GM18909 (cell line): ENCODE measurements at regions not wholly inside any gene's neighbourhood (a gene's known extent, or its start where the extent isn't known, plus 50 kb on each side); places are given as distances from the start of the nearest gene placed in this dataset.

Experiments
- ATAC-seq: cut with Tn5 transposase; IDR thresholded peaks from one replicate; pipeline ENCODE4 v1.9.1; 2021; ENCODE audit warnings: mild to moderate bottlenecking; ENCODE audit not compliant: unreplicated experiment, poor library complexity

DNA sequence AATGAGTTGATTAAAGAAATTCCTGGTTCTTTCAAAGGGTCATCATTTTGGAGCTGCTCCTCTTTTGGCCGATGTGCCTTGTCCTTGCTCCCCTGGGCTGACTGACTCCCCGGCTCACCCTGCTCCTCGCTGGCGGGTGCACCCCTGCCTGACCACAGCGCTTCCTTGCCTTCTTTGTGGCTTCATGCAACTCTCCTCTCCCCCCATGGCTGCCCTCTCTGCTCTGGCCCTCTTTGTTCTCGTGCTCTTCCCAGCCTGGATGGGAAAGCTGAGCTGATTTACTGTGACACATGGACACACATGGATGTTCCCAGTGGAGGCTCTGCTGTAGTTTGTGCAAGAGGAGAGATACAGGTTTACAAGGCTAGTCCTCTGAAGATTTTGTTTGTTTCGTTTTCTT is 234.6 kb downstream of the HAUS1 start:
- ATAC-seq, result peak; percentile 38

DNA sequence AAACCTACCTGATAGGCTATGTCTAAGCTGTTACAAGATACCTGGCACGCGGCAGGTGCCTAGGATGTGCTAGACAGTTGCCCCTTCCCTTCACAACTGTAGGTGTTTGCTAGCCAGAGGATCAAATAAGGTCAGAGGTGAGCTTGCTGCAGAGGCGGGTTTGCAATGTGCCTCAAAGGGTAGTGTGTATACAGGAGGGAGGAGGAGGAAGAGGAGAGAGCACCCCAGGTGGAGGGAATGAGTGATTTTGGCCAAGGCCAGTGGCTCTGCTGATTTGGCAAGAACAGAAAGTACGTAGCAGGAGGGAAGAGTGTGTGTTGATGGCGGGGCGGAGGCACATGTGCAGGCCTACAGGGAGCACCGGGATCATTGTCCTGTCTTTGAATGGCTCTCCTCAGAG is 236.5 kb downstream of the HAUS1 start:
- ATAC-seq, result no peak

DNA sequence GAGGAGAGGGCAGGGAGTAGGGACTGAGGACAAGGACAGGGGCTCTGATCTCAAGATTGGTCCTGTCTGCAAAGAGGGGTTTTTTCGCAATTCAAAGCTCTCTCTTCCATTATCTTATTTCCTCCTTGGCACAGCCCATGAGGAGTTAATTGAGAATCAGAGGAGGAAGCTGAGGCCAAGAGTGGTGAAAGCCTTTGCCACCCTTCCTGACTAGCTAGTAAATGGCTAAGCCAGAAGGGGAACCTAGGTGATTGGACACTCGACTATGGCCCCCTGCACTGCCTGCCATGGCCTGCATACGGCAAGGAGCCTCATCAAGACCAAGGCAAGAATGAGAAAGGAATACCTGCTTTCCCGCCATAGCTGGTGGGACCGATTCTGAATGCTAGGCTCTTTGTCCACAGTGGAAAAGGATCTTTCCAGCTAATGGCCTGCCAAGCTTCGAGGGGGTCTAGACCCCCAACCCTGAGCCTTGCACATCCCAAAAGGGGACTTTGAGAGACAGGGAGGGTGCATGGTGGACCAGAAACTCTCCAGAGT is 237.9 kb downstream of the HAUS1 start:
- ATAC-seq, result no peak

DNA sequence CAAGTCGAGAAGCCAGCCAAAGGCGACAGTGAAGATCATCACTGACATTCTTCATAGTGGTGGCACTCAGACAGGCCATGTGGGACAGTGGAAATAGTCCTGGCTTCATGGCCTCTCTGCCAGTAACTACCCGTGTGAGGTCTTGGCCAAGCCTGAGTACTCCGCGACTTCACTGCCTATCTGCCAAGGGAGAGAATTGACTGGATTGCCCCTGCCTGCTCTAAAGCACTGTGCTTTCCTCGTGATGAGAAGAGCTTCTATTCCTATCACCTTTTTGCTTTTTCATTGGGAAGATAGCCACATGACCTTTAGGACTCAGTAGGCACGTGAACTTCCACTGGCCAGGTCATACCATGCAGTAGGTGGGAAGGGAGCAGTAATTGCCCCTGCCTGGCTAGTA is 239.3 kb downstream of the HAUS1 start:
- no peak for ATAC-seq

DNA sequence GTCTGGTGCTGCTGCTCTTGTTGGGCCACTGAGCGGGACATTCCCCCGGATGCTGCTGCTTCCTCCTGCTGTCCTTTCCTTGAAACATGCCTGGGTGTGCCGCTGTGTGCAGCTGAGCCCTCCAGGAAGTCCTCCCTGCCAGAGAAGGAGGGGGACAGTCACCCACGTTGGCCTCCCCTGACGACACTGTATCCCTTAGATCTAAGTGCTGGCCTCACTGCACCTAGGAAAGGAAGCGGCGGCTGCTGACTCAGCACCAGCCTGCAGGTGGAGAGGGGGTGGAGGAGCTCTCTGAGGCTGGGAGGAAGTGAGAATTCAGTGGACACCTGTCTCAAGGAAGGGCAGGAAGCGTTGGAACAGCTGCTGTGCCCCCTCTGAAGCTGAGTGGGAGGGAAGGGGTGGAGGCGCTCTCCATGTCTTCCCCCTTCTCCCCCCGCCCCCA is 239.8 kb downstream of the HAUS1 start:
- peak; percentile 74 for ATAC-seq

DNA sequence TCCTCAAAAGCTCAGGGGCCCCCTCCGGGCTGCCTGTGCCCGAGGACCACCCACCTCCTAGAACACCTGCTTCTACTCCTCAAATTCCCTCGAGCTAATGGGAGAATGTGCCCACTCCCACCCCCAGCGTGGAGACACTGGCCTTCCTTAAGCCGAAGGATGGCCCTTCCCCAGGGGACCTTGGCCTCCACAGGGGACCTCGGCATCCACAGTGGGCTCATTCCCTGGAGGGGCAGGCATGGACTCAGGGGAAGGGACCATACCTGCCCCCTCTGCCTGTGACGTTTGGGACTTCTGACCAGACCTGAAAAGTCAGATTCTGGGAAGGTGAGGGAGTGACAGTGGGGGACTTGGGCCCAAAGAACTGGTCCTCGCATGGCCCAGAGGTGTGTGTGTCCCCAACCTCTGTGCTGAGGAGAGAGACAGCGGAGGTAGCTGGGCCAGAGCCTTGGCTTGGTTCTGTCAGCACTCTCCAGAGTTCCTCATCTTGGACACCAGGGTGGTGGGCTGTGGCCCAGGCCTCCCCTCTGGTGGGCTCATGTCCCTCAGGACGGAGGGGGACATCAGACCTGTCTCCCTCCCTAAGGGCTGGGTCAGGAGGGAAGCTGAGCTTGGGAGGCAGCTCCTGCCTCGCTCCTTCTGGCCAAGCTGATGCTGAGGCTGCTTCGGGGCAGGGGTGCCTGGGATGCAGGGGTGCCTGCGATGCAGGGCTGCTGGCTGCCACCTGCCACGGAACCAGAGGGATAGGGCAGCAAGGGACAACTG is 240.4 kb downstream of the HAUS1 start:
- ATAC-seq, result no peak

DNA sequence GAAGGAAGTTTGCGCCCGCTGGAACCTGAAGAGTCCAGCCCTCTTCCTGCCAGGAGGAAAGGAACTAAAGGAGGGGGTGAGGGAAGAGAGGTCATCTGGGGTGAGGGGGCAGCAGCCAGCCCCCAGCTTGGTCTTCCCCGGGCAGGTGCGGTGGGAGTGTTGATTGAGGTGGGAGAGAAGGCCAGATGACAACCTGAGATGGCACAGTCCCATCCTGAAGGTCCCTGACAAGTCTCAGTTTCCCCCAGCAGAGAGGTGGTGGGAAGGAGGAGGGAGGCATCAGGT is 240.9 kb downstream of the HAUS1 start:
- no peak for ATAC-seq

DNA sequence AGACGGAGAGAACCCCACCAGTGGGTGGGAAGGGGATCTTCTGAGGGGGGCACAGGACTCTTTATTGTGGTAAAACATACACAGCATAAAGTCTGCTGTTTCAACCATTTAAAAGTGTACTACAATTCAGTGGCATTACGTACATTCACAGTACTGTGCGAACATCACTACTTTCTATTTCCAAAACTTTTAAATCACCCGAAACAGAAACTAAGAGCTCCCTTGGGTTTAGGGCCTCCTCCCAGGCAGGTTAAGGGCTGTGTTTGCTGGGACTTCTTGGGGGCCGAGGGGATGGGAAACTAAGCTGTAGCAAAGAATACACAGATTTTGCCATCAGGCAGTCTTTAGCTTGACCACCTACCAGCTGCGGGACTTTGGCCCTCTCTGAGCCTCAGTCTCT is 242.0 kb downstream of the HAUS1 start:
- ATAC-seq, result no peak

DNA sequence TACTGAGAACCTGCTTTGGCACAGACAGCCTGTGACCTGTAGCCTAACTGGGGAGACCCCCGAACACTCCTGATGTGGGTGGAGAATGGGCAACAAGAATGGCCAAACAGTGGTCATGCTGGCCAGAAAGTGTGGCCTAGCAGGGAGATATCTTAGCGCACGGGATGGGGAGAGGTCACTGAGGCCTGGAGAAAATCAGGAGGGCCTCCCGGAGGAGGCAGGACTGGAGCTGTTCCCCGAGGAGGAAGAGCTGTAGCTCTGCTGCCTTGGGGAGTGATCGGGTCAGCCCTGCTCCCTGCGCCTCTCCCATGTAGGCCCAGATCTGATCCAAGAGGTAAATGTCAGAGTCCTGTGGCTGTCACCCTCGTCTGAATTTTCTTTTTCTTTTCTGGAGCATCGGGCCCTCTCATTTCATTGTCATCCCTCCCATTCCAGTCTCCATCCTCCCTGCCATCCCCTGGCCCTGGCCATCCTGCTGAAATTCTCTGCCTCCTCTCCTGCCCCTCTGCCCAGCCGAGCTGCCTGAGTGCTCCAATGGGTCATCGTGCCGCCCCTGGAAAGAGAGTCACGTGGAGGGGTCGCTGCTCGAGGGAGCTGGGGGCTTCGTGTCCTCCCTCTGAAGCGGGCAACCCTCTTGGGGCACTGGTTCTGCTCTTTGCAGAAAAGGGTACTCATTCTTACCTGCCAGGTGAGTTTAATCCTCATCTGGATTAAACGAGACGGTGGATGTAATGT is 242.9 kb downstream of the HAUS1 start:
- no peak for ATAC-seq

DNA sequence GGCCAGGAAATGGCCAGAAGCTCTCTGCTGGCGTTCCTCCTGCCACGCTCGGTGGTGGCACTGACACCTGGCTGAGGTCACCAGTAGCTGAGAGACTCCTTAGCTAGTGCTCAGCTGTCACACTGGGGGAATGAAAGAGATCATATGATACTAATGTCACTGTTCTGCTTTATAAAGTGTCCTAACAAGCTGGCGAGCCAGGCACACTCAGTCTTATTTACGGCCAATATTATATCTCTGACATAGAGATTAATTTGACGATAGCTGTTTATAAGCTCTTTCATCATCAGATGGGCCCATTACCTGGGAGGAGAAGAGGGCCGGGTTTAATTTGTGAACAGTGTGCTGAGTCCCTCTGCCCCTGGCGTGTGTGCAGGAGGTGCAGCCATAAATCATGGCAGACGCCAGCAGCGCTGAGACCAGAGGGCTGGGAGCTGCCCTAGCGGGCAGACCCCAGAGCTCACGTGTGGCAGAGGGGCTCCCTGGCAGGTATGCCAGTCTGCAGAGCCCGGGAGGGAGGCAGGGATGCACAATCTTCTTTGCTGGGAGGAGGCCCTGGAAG is 246.5 kb downstream of the HAUS1 start:
- ATAC-seq, result no peak

DNA sequence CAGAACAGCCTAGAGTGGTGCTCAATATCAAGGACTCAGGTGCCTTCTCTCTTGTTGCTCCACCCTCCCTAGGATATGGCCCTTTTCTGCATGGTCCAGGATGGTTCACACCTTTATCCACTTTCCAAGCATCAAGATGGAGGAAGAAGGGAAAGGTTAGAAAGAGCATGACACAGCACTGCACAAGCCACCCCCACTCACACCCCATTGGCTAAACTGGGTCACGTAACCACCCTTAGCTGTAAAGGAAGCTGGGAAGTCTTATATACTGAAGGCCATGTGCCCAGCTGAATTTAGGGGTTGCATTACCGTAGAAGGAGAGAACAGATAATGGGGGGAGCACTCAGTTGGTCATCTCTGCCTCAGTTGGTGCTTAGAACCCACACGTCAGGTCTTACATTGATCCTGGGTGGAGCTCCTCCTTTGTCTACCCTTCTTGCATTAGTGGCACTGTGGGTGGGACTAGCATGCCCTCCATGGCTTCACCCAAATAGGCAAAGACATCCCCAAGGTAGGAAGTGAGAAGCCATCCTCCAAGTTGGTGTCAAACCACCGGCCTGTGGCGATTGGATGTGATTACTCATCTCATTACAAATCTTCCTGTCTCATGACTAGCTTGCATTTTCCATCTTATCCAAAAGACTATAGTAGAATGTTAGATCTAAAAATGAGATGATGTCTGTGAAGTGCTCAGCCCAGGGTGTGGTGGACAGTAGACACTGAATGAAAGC is 248.5 kb downstream of the HAUS1 start:
- ATAC-seq, result no peak

DNA sequence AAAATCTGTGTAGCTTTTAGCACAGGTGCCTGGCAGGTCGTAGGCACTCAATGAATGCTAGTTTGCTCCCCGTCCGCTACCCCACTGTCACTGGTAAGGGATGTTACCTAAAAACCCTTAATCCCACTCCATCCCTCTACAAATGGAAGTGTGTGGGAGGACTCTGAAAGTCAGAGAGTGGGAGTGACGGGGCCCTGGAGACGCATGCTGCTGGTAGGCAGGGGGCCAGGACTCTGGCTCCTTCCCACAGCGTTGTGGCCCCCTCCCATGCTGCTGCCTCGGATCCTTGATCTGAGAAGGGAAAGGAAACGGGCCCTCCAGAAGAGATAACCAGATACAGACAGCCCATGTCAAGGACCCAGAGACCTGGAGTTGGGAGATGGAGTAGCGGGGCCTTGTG is 249.3 kb downstream of the HAUS1 start:
- ATAC-seq, result no peak

DNA sequence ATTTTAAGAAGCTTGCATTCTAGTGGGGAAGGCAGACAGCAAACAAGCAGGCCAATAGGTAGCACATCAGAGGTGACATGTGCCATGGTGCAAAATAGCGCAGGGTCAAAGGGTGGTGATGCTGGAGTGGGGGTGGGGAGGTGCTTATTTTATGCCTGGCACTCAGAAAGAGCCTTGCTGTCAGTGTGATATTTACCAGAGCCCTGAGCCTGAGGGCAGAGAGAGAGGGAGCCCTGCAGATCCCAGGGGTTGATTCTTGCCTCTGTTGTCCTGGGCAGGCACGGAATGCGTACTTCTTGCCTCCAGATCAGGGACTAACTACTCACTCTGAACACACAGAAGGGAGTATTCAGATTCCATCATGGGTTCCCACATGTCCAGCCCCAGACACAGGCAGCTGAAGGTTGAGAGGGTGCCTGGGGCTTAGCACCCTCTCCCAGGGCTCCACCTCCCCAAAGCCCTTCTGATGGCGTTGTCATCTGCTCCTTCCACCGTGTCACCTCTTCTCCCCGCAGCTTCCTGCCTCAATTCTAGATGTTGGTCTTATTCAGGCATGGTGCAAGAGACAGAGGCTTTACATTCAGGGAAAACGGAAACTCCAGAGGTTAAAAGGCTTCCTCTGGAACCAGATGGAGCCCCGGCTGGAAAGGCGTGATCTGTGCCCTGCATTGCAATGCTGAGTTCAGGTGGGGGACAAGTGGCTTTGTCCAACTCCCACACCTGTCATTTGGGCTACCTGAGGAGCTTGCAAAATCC is 252.3 kb downstream of the HAUS1 start:
- no peak for ATAC-seq

DNA sequence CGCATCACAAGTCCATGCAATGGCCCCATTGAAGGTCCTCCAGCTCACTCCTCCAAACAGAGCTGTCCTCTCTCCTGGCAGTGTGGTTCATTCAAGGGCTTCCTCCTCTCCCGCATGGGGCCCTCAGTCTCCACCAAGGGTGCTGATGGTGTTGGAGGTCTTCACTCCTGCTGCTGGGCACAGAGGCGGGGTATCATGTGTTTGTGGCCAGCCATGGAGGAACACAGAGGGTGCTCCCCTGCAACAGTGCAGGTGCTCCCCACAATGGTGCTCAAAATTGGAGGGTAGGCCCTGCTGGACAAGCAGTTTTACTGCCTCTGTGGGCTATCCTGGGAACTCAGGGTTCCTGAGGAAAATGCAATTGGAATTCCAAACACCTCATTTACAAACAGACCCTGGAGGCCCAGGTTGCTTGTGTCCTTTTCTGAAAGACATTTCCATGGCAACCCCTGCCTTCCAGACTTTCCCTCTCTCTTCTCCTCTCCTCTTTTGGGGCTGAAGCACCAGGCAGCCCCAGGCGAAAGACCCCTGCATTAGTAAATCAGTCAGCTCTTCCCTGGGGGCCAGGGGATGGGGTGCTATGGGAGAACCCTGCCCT is 256.0 kb downstream of the HAUS1 start:
- no peak for ATAC-seq

DNA sequence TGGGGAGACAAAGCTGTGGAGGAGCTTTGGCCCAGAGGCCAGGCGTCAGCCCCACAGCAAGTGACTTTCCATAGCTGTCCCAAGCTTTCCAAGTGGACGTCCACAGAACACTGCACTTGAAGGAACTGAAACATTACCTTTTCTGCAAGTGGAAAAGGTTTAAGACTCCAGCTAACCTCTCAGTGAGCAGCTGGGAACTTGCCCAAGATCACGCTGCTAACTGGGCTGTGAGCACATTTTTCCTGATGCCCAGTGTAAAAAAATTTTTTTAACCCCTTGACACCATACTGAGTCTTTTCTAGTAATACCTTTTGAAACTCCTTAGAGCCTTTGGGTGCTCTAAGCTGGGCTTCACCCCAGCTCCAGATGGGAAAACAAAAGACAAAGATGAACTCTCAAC is 256.7 kb downstream of the HAUS1 start:
- no peak for ATAC-seq

DNA sequence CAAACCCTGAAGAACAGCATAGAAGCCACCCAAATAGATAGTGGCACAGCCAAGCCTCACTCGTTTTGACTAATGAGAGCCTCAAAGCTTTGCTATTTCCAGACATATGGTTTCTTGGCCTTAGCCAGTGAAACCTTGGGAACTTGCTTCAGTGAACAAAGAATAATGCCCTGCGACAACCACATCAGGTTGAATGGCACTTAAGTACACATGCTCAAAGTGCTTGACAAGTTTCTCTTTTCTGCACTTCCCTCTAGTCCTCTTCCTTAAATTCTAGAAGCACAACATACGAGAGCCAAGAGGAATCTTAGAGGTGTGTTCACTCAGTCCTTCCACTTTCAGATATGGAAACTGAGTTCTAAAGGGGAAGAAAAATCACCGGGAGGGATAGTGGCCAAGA is 258.3 kb downstream of the HAUS1 start:
- ATAC-seq, result no peak

DNA sequence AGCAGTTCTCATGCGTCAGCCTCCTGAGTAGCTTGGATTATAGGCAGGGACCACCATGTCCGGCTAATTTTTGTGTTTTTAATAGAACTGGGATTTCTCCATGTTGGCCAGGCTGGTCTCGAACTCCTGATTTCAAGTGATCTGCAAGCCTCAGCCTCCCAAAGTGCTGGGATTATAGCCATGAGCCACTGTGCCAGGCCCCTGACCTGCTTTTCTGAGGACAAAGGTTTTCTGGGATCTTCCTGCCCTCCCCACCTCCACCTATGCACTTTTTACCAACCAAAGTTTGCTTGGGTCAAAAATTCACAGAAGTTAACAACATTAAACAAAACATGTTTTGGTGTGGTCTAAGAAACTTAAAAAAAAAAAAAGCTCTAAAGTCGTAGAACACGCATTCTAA is 259.9 kb downstream of the HAUS1 start:
- ATAC-seq, result no peak

DNA sequence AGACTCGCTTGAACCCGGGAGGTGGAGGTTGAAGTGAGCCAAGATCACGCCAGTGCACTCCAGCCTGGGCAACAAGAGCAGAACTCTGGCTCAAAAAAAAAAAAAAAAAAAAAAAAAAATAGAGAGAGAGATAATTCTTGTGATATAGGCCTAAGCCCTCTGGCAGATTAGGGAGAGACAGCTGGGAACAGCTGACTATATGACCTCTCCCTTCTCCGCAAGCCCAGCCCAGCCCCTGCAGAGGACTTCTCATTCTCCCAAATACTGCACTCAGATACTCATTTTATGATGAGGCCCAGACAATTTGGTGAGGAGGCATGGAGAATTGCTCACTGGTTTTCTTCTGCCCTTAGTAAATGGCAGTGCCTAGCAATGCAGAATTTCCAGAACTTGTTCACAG is 262.0 kb downstream of the HAUS1 start:
- no peak for ATAC-seq

DNA sequence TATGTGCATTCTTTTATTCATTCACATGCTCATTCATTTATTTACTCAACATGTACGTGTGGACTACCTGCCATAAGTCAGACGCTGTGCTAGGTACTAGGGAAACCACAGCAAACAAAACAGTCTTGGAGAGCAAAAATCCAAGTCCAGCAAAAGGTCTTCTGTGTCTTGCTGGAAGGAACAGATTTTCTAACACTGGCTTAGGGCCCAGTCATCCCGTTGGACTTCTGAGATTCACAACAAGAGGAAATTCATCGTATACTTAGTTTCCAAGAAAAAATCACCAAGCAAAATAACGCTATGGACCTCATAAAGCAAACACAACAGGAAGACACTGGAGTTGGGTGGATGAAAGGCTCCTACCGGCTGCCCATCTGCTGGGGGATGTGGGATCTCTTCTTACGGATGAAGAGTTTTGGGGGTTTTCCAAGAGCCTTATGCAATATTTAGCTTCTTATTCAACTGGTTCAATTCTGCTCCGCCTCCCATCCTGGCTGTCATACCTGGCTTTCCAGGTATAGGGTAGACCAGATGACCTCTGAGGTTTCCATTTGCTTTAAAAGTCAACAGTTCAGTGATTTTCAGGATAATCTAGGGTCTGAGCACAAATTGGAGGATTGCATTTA is 262.7 kb downstream of the HAUS1 start:
- ATAC-seq, result no peak
